ENCODE measurements at regions not wholly inside any gene's neighbourhood (a gene's known extent, or its start where the extent isn't known, plus 50 kb on each side); places are given as distances from the start of the nearest gene placed in this dataset.

DNA sequence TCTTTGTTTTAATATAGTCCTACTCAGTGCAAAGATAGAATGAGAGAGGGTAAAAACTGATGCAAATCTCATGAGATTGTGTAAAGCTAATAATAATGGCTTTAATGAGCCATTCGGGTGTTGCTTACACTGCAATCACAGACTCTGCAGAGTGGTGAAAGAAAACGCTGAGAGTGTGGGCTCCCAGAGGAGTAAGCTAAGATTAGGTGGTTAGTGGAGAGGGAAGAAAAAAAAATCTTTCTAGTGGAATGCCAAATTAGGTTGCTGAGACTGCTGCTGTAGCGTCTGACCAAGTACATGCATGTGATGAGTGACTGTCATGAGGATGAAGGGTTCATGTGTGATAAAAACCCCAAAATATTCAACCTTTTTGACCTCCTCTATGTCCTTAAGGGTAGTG lies 645.9 kb upstream of the ADGRL4 start:
- Histone ChIP-seq H3K36me3 (no peaks in the 10 kb centered on the region), H3K27ac (no peak overlapping the region), H3K9me3 (no peaks in the 10 kb centered on the region), H3K4me3 (no peak overlapping the region), H3K27me3 (replicated peaks; ENCODE audit: insufficient read depth) (no peaks in the 10 kb centered on the region), H3K4me1 (replicated peaks) (no peaks in the 10 kb centered on the region)
- intact Hi-C loops (cut with DNase I), result no loop called here
- WGBS, result 44% methylated on average over 3 of the region's 3 CpGs
- TF ChIP-seq POLR2AphosphoS5 (IDR thresholded peaks at IDR 0.05) (no peak), POLR2A (IDR thresholded peaks at IDR 0.05) (no peak), CTCF (IDR thresholded peaks at IDR 0.05) (no peak)
- DNase-seq (ENCODE audit: low spot score), result no peak

GRCh38 chr1:79648126-79648525 lies 641.6 kb upstream of the ADGRL4 start:
- Histone ChIP-seq H3K4me1 (replicated peaks) (no peaks in the 10 kb centered on the region), H3K9me3 (no peaks in the 10 kb centered on the region), H3K36me3 (no peaks in the 10 kb centered on the region), H3K27ac (no peak overlapping the region), H3K27me3 (replicated peaks; ENCODE audit: insufficient read depth) (no peaks in the 10 kb centered on the region), H3K4me3 (no peak overlapping the region)
- no peak for TF ChIP-seq POLR2A (IDR thresholded peaks at IDR 0.05)
- TF ChIP-seq CTCF (IDR thresholded peaks at IDR 0.05), result no peak
- TF ChIP-seq POLR2AphosphoS5 (IDR thresholded peaks at IDR 0.05), result no peak
- intact Hi-C loops (cut with DNase I), result no loop called here
- 100% methylated on average over 1 of the region's 1 CpG for WGBS
- DNase-seq (ENCODE audit: low spot score), result no peak

DNA sequence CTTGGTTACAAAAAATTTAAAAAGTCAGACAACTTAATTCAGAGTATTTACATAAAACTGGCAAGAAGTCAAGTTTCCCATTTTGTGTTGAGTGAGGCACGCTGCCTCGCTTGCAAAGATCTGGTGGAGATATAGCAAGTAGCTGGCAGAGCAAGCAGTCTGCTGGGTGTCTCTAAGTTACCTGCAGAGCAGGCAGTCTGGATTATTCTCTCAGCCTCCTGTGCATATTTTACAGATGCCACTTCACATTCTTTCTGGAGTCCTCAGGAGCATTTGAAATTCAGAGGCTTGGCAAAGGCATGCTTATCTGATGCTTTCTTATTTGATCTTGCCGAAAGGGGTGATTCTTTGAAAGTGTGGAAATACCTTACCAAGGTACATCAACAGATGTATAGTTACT lies 640.4 kb upstream of the ADGRL4 start:
- no peaks in the 10 kb centered on the region for H3K9me3 ChIP-seq
- WGBS, result 41% methylated on average over 3 of the region's 3 CpGs
- no peak for DNase-seq (ENCODE audit: low spot score)
- no peaks in the 10 kb centered on the region for H3K27me3 ChIP-seq (replicated peaks; ENCODE audit: insufficient read depth)
- no peaks in the 10 kb centered on the region for H3K36me3 ChIP-seq
- intact Hi-C loops (cut with DNase I), result no loop called here
- no peak overlapping the region for H3K4me3 ChIP-seq
- no peaks in the 10 kb centered on the region for H3K4me1 ChIP-seq (replicated peaks)
- TF ChIP-seq POLR2A (IDR thresholded peaks at IDR 0.05), result no peak
- no peak for TF ChIP-seq POLR2AphosphoS5 (IDR thresholded peaks at IDR 0.05)
- no peak for TF ChIP-seq CTCF (IDR thresholded peaks at IDR 0.05)
- H3K27ac ChIP-seq, result no peak overlapping the region

DNA sequence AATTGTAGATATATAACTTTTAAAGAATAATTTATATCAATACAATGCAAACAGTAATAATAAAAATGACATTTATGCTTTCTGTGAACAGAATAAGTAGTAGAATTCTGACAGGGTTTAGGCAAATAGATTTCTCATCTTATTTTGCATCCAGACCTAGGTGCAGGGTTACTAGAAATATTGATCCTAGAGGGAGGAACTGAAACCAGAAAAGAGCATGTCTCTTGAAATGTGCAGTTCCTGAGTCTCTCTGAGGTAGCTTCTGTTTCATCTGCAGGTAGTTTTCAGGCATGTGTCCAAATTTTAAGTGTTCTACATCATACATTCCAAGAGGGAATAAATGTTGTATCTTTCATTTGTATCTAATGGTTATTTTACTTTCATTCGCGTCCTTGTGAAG lies 631.9 kb upstream of the ADGRL4 start:
- DNase-seq (ENCODE audit: low spot score), result no peak
- 63% methylated on average over 2 of the region's 2 CpGs for WGBS
- Histone ChIP-seq H3K27ac (no peak overlapping the region), H3K4me3 (no peak overlapping the region), H3K27me3 (replicated peaks; ENCODE audit: insufficient read depth) (no peaks in the 10 kb centered on the region), H3K4me1 (replicated peaks) (no peaks in the 10 kb centered on the region), H3K36me3 (no peaks in the 10 kb centered on the region), H3K9me3 (no peaks in the 10 kb centered on the region)
- intact Hi-C loops (cut with DNase I), result no loop called here
- TF ChIP-seq POLR2A (IDR thresholded peaks at IDR 0.05) (no peak), CTCF (IDR thresholded peaks at IDR 0.05) (no peak), POLR2AphosphoS5 (IDR thresholded peaks at IDR 0.05) (no peak)

DNA sequence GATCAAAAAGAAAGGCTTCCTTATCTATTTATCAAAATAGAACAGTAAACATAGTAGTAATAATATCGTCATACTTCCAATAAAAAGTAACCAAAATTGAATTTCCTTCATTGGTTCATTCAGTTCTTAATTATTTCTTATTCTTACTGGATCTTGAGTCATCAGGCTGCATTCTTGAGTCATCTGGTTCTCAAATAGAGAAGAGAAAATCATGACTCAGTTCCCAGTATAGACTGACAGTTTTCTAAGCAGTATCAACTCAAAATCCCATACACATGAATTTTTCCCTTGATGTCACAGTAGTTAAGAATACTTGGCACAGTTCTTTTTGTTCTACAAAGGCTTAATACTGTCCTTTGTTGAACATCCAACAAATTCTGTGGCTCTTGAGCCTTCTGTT lies 626.9 kb upstream of the ADGRL4 start:
- TF ChIP-seq CTCF (IDR thresholded peaks at IDR 0.05), result no peak

More for the DNA sequence above, 626.9 kb upstream of the ADGRL4 start:
- Histone ChIP-seq H3K27ac (no peak overlapping the region), H3K9me3 (no peaks in the 10 kb centered on the region), H3K27me3 (replicated peaks; ENCODE audit: insufficient read depth) (no peaks in the 10 kb centered on the region), H3K4me1 (replicated peaks) (no peaks in the 10 kb centered on the region), H3K36me3 (no peaks in the 10 kb centered on the region), H3K4me3 (no peak overlapping the region)
- intact Hi-C loops (cut with DNase I), result no loop called here
- WGBS, result 63% methylated on average over 1 of the region's 1 CpG
- DNase-seq (ENCODE audit: low spot score), result no peak

Data from prostate gland (tissue), 2 donors.